Caco-2 (cell line): ENCODE measurements at regions not wholly inside any gene's neighbourhood (a gene's known extent, or its start where the extent isn't known, plus 50 kb on each side); places are given as distances from the start of the nearest gene placed in this dataset.

Experiments
- BruUV-seq: library from RNA; stranded (reverse); fragments of 400-500 nt; replicated peaks from 2 replicates; lab custom pipeline; 2021; lab: Mats Ljungman, UMichigan
- CTCF ChIA-PET: fragments of 300-600 bp; sonication (Branson Sonifier 250); formaldehyde crosslinking; loops from one replicate; lab custom pipeline; 2022; ENCODE audit warnings: antibody characterized with exemption; lab: Charles Lee
- POLR2A ChIA-PET: fragments of 300-600 bp; sonication (Branson Sonifier 250); formaldehyde crosslinking; loops from one replicate; lab custom pipeline; 2022; ENCODE audit warnings: antibody characterized with exemption; lab: Charles Lee
- DNase-seq, 2 experiments: peaks; one replicate each; pipeline versions ENCODE4 v3.0.0 to v3.0.0-alpha.2; 2020 to 2022
- H3K27me3 ChIP-seq: replicated peaks from 2 replicates; pipeline ENCODE4 v1.6.0; 2011; ENCODE audit warnings: low read length; ENCODE audit not compliant: control insufficient read depth, insufficient read depth
- H3K36me3 ChIP-seq: 2 replicates; pipeline ENCODE4 v1.5.1; 2011; ENCODE audit warnings: low read length; ENCODE audit not compliant: control insufficient read depth, insufficient read depth
- H3K4me1 ChIP-seq: fragments of 250-450 bp; sonication (Bioruptor Pico); 2 replicates; pipeline ENCODE4 v1.5.1; 2020; ENCODE audit warnings: mild to moderate bottlenecking
- H3K4me3 ChIP-seq: 2 replicates; pipeline ENCODE4 v1.5.1; 2011; ENCODE audit warnings: low read depth, mild to moderate bottlenecking, control low read depth, low read length
- H3K9me3 ChIP-seq: fragments of 250-450 bp; sonication (Bioruptor Pico); 2 replicates; pipeline ENCODE4 v1.5.1; 2020; ENCODE audit warnings: mild to moderate bottlenecking, moderate library complexity
- H3K27ac Mint-ChIP-seq: one replicate; pipeline ENCODE4 v1.8.0; 2022; ENCODE audit warnings: mixed read lengths; ENCODE audit not compliant: unreplicated experiment
- H3K27me3 Mint-ChIP-seq: one replicate; pipeline ENCODE4 v1.8.0; 2022; ENCODE audit warnings: mixed read lengths; ENCODE audit not compliant: insufficient read depth, unreplicated experiment
- H3K36me3 Mint-ChIP-seq: one replicate; pipeline ENCODE4 v1.8.0; 2022; ENCODE audit warnings: mild to moderate bottlenecking, mixed read lengths; ENCODE audit not compliant: insufficient read depth, unreplicated experiment
- H3K4me1 Mint-ChIP-seq: one replicate; pipeline ENCODE4 v1.8.0; 2022; ENCODE audit warnings: low read depth, mixed read lengths; ENCODE audit not compliant: unreplicated experiment
- H3K4me3 Mint-ChIP-seq: one replicate; pipeline ENCODE4 v1.8.0; 2022; ENCODE audit warnings: mild to moderate bottlenecking, moderate library complexity, mixed read lengths; ENCODE audit not compliant: unreplicated experiment
- H3K9me3 Mint-ChIP-seq: one replicate; pipeline ENCODE4 v1.8.0; 2022; ENCODE audit warnings: mixed read lengths; ENCODE audit not compliant: unreplicated experiment
- intact Hi-C: fragments of 100-400 bp; cut with micrococcal nuclease; formaldehyde crosslinking; loops from one replicate; pipeline ENCODE4 v1.10.0; 2022; ENCODE audit not compliant: unreplicated experiment
- TF ChIP-seq, protein P1 (sequence below), 2 experiments: fragments of 200-600 bp in 1 of 2; IDR thresholded peaks; 1 replicate in 1 of 2; 2 replicates in 1 of 2; pipeline versions ENCODE4 v1.5.1 to v1.8.0; 2011 to 2022; ENCODE audit warnings: antibody characterized with exemption in 1 of 2, control low read depth in 1 of 2, inconsistent platforms in 1 of 2, low read depth in 1 of 2, low read length in 1 of 2, mild to moderate bottlenecking in 1 of 2, moderate library complexity in 1 of 2; ENCODE audit not compliant: insufficient read depth in 1 of 2, severe bottlenecking in 1 of 2, unreplicated experiment in 1 of 2

DNA sequence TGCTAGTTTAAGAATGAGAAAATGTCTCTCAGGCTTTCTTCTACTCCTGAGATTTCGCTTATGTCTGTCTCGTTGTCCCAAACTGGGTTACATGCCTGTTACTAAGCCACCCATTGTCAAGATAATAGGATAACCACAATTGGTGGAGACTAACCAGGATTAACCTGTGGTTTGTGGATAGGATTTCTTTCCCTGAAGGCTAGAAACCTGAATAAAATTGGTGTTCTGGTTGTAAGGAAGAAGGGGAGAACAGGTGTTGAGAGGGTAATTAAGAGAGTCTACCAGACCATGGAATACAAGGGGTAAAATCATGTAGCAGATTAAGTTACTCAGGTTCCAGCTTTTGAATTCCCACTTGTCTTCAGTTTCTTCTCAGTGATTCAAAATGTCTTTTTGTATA lies 225.4 kb downstream of the CPE start:
- Mint-ChIP-seq H3K36me3 (no peaks in the 10 kb centered on the region), H3K27ac (no peak overlapping the region), H3K4me1 (no peaks in the 10 kb centered on the region), H3K4me3 (no peak overlapping the region), H3K9me3 (no peaks in the 10 kb centered on the region), H3K27me3 (peaks cover under 1% of the 10 kb centered on the region)
- BruUV-seq: no TSS peak
- intact Hi-C loops: no loop called here
- ChIA-PET CTCF (no interaction called here), POLR2A (no interaction called here)
- no peaks in the 10 kb centered on the region for H3K4me1 ChIP-seq
- no peak overlapping the region for H3K4me3 ChIP-seq
- H3K27me3 ChIP-seq: no peaks in the 10 kb centered on the region
- TF ChIP-seq, protein P1, sequence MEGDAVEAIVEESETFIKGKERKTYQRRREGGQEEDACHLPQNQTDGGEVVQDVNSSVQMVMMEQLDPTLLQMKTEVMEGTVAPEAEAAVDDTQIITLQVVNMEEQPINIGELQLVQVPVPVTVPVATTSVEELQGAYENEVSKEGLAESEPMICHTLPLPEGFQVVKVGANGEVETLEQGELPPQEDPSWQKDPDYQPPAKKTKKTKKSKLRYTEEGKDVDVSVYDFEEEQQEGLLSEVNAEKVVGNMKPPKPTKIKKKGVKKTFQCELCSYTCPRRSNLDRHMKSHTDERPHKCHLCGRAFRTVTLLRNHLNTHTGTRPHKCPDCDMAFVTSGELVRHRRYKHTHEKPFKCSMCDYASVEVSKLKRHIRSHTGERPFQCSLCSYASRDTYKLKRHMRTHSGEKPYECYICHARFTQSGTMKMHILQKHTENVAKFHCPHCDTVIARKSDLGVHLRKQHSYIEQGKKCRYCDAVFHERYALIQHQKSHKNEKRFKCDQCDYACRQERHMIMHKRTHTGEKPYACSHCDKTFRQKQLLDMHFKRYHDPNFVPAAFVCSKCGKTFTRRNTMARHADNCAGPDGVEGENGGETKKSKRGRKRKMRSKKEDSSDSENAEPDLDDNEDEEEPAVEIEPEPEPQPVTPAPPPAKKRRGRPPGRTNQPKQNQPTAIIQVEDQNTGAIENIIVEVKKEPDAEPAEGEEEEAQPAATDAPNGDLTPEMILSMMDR (IDR thresholded peaks at IDR 0.05; ENCODE audit: insufficient read depth in 1 of 2, low read depth in 1 of 2, low read length in 1 of 2, severe bottlenecking in 1 of 2, unreplicated experiment in 1 of 2): no peak
- H3K9me3 ChIP-seq: no peaks in the 10 kb centered on the region
- no peaks in the 10 kb centered on the region for H3K36me3 ChIP-seq
- DNase-seq: no peak

GRCh38 chr4:165605811-165606210 lies 227.0 kb downstream of the CPE start:
- no TSS peak for BruUV-seq
- TF ChIP-seq, protein P1 (IDR thresholded peaks at IDR 0.05; ENCODE audit: insufficient read depth in 1 of 2, low read depth in 1 of 2, low read length in 1 of 2, severe bottlenecking in 1 of 2, unreplicated experiment in 1 of 2): no peak
- ChIA-PET POLR2A (no interaction called here), CTCF (no interaction called here)
- no peak overlapping the region for H3K4me3 Mint-ChIP-seq
- no peaks in the 10 kb centered on the region for H3K4me1 Mint-ChIP-seq
- Histone ChIP-seq H3K9me3 (no peaks in the 10 kb centered on the region), H3K4me1 (no peaks in the 10 kb centered on the region), H3K36me3 (no peaks in the 10 kb centered on the region), H3K4me3 (no peak overlapping the region), H3K27me3 (no peaks in the 10 kb centered on the region)
- intact Hi-C loops: no loop called here
- H3K27ac Mint-ChIP-seq: no peak overlapping the region
- no peaks in the 10 kb centered on the region for H3K36me3 Mint-ChIP-seq
- no peak for DNase-seq
- H3K9me3 Mint-ChIP-seq: no peaks in the 10 kb centered on the region
- H3K27me3 Mint-ChIP-seq: peaks cover 2% of the 10 kb centered on the region

GRCh38 chr4:165606465-165607205 lies 227.8 kb downstream of the CPE start:
- H3K36me3 ChIP-seq: no peaks in the 10 kb centered on the region
- BruUV-seq: no TSS peak
- Mint-ChIP-seq H3K27me3 (peaks cover 7% of the 10 kb centered on the region), H3K36me3 (no peaks in the 10 kb centered on the region), H3K4me1 (no peaks in the 10 kb centered on the region), H3K27ac (no peak overlapping the region), H3K9me3 (no peaks in the 10 kb centered on the region), H3K4me3 (no peak overlapping the region)
- ChIA-PET CTCF (no interaction called here), POLR2A (no interaction called here)
- intact Hi-C loops: no loop called here
- TF ChIP-seq, protein P1 (IDR thresholded peaks at IDR 0.05; ENCODE audit: insufficient read depth in 1 of 2, low read depth in 1 of 2, low read length in 1 of 2, severe bottlenecking in 1 of 2, unreplicated experiment in 1 of 2): no peak
- no peaks in the 10 kb centered on the region for H3K27me3 ChIP-seq
- H3K4me3 ChIP-seq: no peak overlapping the region
- no peaks in the 10 kb centered on the region for H3K4me1 ChIP-seq
- no peaks in the 10 kb centered on the region for H3K9me3 ChIP-seq
- DNase-seq: no peak
